T-helper 1 cell treated with Interleukin-12 subunit alpha and Interleukin-12 subunit beta and Interleukin-4 antibody, amounts not matched to agents 30 ng/mL and 1 ng/mL, for 36 hours (primary cell): ENCODE measurements at regions not wholly inside any gene's neighbourhood (a gene's known extent, or its start where the extent isn't known, plus 50 kb on each side); places are given as distances from the start of the nearest gene placed in this dataset.
"Not testable (repeated sequence)": the region's sequence is repeated elsewhere in the genome, so short reads cannot be mapped to it uniquely, and the experiment has no call there.

Experiments used
- intact Hi-C: fragments of 100-400 bp; cut with micrococcal nuclease; formaldehyde crosslinking; loops from one replicate; pipeline ENCODE4 v1.15.1; 2024

GRCh38 chr20:29687438-29687837, 1570.0 kb upstream of the DEFB115 start:
- intact Hi-C loops = no loop called here

DNA sequence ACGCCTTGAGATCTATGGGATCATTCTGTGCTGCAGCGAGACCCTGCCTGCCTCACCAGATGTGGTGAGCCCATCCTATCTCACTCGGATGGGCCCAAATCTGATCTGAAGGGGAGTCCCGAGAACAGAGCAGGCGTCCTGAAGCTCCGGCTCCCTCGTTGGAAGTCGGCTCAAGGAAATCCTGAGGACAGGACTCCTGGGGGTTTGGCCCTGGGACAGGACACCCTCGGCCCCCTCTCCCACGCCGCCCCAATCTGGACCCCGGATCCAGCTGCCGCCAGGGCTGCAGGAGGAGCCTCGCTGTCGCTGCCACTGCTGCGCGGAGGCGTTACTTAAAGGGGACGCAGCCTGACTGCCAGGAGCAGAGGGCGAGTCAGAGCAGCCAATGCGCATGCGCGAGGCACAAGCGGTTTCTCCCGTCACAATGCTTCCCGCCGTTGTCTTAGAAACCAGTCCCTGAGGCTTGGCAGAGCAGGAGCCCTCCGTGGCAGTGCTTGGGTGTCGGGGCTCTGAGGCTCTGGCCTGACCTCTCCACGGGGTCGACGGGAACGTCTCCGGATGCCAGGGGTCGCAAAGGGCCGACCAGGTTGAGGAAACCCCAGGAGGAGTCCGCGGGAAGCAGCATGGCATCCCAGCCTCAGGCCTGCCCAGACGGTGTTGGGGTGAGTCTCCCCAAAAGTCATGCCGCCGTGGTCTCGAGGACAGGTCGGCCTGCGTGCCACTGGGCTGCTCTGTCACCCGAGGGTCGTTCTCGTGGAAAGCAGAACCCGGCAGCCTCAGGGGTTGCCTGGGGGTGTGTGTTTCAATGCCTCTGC, 1567.8 kb upstream of the DEFB115 start:
- intact Hi-C loops = no loop called here

DNA sequence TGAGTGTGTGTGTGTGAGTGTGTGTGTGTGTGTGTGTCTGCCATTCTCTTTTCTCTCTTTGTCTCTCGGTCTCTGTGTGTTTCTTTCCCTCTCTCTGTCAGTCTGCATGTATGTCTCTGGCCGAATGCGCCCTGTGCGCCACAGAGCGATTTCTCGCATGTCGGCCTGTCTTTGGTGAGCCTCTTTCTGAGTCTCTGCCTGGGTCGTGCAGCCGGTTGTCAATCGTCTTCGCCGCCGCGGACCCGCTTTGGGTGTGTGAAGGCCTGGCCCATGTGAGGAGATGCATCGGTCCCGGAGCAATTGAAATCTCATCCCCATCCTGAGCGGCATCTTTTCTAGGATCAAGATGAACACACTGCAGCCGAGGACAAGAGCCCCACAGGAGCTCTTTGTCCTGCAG, 1567.2 kb upstream of the DEFB115 start:
- intact Hi-C loops = no loop called here

- intact Hi-C loops = loop anchor here (10.0 kb wide), 1 partner anchor 104 kb away; no protein-coding TSS in a partner anchor
Measured at GRCh38 chr20:29740601-29740950, 1516.9 kb upstream of the DEFB115 start.

- intact Hi-C loops = loop anchor here (10.0 kb wide), 1 partner anchor 104 kb away; no protein-coding TSS in a partner anchor
Measured at GRCh38 chr20:29740951-29741593, 1516.4 kb upstream of the DEFB115 start.

GRCh38 chr20:29741594-29741893, 1515.9 kb upstream of the DEFB115 start:
- intact Hi-C loops = loop anchor here (10.0 kb wide), 1 partner anchor 103 kb away; no protein-coding TSS in a partner anchor

DNA sequence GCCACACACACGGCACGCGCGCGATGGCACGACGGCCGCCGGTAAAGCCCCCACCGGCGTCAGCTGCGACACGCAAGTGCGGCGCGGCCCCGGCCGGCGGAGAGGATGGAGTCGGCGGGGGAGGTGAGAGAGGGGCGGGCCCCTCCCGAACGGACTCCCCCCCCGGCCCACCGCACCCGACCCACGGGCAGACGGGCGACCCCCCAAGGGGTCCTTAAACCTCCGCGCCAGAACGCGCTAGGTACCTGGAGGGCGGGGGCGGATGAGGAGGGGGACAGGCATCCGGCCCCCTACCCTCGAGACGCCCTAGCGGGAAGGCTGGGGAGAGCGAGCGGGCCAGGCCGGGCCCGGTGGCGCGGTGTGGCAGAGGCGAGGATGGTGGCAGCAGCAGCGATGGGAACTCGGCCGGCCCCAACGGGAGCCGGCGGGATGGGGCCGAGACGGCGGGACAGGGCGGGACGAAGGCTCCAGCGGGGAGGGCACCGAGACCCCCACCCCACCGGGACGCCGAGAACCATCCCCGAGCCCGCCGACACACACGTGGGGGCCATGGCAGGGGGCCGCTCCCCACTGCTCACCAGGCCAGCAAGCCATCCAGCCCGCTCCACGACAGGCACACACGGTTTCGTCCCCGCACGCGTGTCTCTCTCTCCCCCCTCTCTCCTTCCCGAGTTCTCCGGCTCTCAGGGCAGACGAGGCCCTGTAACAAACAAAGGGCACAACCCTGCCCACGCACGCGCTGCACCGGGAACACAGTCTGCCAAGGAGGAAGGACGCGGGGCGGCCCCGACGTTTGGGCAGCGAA, 1515.4 kb upstream of the DEFB115 start:
- intact Hi-C loops = loop anchor here (10.0 kb wide), 1 partner anchor 103 kb away; no protein-coding TSS in a partner anchor

DNA sequence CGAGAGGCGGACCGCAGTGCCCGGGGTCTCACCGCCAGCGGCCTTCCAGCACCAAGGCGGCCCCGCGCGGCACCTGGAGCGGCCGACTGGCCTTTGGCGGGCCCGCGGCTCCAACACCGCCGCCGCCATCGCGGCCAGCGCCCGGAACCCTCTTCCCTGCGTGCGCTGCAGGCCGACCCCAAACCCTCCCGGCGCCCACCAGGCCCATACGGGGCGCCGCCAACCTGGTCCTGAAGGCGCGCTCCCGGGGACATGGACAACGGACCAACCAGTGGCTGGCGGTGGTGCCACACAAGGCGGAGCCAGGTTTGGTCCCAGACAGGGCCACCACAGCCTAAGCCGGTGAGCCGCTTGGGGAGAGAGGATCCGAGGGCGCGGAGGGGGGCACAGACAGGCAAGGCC, 1514.8 kb upstream of the DEFB115 start:
- intact Hi-C loops = loop anchor here (10.0 kb wide), 1 partner anchor 102 kb away; no protein-coding TSS in a partner anchor

DNA sequence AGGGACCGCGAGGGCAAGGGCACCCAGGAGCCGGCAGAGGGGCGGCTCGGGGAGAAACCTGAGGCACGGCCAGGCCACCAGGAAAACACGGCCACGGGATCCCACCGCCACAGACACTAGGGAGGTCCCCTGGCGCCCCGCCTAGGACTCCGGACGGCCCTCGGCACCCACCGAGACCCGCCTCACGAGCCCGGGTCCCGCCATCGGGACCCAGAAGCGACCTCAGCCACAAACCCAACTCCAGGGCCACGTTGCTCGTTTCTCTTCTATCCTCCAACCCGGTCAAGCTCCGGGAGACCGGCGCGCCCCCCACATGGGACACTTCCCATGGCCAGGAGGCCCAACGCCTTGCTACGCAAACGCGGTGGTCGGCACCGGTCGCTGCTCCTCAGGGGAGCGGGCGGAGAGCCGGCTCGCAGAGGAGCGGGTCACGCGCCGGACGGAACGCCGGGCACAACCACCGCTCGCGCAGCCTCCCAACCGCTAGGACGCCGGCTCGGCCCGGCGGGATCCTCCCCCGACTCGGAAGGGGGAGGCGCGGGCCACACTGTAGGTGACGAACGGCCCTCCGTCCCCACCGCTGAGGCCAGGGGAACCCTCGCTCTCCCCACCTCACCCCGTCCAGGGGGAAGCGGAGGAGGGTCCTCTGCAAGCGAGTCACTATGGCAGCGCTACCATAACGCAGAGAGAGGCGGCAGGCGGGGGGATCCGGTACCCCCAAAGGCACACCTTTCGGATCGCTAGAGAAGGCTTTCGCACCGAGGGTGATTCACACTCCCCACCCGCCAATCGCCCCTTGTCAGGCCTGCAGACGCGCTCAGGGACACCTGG, 1514.1 kb upstream of the DEFB115 start:
- intact Hi-C loops = loop anchor here (10.0 kb wide), 1 partner anchor 101 kb away; no protein-coding TSS in a partner anchor

DNA sequence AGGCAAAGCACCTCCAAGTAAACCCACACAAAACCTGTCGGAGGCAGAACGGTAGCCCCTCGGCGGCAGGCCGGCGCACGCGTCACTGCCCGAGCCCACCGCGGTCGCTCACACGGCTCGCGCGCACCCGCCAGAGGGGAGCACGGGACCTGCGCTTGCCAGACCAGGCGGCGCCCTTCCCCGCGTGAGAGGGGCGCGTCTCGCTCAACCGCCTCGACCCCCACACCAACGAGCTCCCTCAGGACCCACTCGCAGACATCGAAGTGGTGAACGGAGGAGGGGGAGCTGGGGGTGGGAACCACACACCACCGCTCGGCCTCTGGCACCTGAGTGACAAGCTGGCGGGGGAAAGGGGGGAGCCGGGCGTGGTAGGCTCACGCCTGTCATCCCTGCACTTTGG, 1513.4 kb upstream of the DEFB115 start:
- intact Hi-C loops = loop anchor here (10.0 kb wide), 1 partner anchor 101 kb away; no protein-coding TSS in a partner anchor

- intact Hi-C loops = loop anchor here (10.0 kb wide), 1 partner anchor 99 kb away; no protein-coding TSS in a partner anchor
Measured at GRCh38 chr20:29745534-29746245, 1511.8 kb upstream of the DEFB115 start.

DNA sequence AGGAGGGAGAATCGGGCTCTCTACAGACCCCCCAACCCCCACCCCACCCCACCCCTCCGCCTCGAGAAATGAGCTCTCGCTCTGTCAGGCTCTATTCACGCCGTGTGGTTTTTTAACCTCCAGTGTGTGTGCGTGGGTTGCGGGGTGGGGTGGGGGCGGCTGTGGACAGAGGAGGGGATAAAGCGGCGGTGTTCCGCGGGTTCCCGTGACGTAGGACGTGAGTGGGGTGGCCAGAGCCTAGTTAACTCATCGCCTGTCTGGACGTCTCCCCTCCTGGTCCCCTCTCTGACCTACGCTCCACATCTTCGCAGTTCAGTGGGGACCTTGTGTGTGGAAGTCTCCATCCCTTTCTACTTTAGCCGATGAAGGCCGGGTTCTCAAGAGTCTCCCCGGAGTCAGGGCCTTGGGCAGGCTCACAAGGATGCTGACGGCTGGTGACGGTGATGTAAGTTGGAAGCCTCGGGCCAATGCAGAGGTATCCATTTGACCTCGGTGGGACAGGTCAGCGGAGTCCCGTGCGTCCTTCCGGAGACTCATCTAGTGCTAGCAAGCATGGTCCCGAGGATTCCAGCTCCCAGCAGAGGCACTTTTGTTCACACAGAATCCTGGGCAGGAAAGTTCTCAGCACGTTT, 1507.1 kb upstream of the DEFB115 start:
- intact Hi-C loops = no loop called here

DNA sequence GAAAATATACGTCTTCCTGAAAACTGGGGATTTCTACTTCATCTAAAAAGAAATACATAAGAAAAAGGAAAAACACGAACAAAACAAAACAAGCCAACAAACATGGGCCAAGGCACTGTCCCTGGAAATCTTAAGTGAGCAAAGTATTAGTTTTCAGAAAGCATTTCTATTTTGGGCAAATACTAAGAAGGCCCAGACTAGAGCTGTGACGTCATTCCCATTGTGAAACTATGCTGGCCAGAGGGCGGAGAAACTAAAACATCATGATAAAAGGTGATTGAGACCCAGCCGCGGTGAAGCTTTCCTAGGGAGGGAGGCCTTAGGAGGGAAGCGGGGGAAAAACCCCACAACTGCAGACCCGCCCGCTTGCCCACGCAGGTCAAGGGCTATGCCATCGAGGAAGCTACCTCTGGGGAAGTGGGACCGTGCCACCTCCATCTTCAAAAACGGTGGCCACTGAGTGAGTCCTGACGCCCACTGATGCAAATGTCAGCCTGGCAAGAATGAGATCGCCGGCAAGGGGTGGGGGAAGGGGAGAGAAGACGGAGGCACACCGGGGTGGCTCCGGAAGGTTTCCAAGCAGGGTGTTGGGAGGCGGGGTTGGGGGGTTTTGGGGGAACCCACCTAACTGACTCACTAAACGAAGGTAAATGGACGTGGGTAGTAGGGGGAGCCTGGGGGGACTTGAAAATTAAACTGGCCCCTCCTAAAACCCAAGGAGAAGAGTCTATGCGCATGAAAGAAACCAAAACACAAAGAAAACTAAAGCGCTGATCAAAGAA, 1504.6 kb upstream of the DEFB115 start:
- intact Hi-C loops = not testable (repeated sequence)

DNA sequence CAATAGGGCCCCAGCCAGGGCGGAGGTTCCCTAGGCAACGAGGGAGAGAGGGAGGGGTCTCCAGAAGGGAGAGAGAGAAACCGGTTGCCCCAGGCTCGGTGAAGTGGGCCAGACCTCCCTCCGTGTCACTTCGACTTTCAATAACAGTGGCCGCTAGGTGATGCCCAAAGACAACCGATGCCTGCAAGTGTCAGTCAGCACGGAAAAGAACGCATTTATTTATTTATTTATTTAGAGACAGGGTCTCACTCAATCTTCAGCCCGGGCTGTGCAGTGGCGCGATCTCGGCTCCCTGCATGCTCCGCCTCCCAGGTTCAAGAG, 1504.1 kb upstream of the DEFB115 start:
- intact Hi-C loops = not testable (repeated sequence)

- intact Hi-C loops = not testable (repeated sequence)
Measured at GRCh38 chr20:29753879-29754278, 1503.6 kb upstream of the DEFB115 start.

GRCh38 chr20:29755854-29756498, 1501.5 kb upstream of the DEFB115 start:
- intact Hi-C loops = not testable (repeated sequence)

GRCh38 chr20:29756664-29757063, 1500.8 kb upstream of the DEFB115 start:
- intact Hi-C loops = no loop called here

DNA sequence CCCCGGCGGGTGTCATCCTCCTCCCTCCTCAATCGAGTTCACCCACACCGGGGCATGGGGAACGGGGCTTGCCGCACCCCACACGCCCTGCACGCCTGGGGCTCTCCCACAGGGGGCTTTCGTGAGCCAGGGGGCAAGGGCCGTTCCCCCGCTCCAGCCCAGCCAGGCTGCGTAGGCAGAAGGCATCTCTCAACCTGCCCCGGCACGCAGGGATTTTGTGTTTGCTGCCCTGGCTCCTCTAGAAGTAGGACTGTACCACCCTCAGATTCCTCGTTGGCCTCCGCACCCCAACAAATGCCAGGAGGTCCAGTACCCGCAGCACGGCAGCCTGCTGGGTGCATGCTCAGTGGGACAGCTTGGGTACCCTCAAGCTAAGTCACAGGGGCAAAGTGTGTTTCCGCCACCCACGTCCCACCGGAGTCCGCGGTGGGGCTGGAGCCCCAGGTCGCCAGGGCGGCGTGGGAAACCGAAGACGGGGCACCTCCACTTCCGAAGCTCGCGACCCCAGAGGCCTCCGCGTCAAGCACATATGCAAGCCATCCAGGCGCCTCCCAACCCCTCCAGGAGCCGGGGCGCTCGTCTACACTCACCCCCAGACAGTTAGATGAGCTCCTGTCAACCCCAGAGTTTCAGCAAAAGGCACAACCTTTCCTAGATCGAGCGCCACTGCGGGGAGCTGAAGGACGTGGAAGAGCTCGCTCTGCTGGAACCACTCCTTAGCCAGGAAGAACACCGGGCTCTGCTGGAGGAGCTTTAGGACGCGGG, 1495.7 kb upstream of the DEFB115 start:
- intact Hi-C loops = loop anchor here (10.0 kb wide), 1 partner anchor 227 kb away; no protein-coding TSS in a partner anchor
